Embryonic facial prominence (tissue), 1 donor: ENCODE measurements at regions not wholly inside any gene's neighbourhood (a gene's known extent, or its start where the extent isn't known, plus 50 kb on each side); places are given as distances from the start of the nearest gene placed in this dataset.
A peak's percentile ranks its signal among the peaks of the same experiment; 100 is the strongest.
"Not testable (repeated sequence)": the region's sequence is repeated elsewhere in the genome, so short reads cannot be mapped to it uniquely, and the experiment has no call there.

Source experiments
- DNase-seq: peaks from one replicate; pipeline ENCODE4 v3.0.0-alpha.2; 2016; ENCODE audit errors: extremely low spot score

DNA sequence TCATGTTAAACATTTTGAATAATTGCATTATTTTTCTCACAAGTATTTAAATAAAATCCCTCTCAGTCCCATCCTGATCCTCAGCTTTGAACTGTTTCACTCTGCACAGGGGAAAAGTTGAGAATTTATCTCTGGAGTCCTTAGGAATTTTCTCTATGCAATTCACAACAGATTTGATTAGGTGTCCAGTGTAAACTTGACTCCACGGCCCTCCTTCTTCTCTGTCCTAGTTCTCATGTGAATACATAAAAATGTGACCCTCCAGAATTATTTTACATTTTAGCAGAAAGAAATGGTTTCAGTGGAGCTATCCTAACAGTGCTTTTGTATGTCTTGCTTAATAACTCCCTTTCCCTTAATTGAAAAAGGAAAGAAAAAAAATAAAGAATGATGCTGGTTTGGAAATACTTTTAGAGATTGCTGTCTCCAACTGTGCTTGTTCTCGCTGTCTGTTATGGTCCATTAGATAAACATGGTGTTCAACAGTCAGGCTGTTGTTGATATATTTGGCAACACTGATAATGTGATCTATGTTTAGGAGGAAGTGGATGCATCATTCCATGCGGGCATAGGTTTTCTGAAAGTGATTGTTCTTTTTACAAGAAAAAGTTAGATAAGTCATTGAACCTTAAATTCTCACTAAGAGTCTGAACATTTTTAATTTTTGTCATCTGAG, 599.4 kb upstream of the CITED2 start:
- no peak for DNase-seq

DNA sequence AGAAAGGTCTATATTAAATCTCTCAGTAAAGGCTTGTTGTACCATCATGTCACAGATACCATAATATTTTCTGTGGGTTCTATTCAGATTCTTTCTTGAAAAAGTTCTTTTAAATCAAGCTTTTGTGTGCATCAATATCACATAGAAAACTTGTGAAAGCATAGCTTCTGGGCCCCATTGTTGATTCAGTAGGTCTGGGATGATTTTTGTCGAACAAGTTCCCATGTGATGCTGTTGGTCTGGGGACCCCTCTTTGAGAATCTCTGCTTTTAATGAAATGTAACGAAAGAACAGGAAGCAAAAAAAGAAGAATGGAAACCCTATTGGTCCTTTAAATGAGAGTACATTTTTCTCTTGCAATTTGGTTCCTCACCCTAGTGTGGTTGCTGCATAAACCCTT, 597.7 kb upstream of the CITED2 start:
- no peak for DNase-seq

DNA sequence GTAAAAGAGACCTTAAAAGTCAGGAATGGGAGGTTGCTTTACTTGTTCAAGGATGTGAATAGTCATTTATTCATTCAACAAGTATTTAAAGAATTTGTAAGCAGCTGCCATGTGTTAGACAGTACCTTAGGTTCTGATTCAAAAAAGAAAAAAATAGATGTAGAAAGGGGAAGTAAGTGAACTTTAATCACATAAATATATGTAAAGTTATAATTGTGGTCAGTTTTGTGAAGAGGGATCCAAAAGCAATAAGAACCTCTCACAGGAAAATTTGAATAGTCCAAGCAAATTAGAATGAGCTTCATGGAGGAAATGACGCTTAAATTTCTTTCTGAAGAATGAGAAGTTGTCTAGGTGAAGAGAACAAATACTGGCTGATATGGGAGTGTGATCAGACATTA, 596.1 kb upstream of the CITED2 start:
- no peak for DNase-seq

DNA sequence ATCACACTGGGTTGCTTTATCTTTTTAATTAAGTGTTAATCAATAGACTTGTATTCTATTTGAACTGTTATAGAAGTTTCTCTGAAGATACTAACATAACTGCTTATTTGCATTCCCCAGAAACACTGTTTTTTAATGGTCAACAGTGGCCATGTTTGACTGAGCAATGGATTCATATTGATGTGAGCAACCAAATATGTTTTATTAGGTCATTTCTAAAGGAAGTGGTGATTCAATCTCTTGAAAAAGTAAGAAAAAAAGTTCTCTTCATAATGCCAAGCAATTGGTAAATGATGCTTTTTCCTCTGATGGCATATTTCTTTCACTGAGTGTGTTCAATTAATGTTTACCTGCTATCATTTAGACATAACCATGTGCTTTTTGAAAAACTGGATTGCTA, 593.0 kb upstream of the CITED2 start:
- no peak for DNase-seq

DNA sequence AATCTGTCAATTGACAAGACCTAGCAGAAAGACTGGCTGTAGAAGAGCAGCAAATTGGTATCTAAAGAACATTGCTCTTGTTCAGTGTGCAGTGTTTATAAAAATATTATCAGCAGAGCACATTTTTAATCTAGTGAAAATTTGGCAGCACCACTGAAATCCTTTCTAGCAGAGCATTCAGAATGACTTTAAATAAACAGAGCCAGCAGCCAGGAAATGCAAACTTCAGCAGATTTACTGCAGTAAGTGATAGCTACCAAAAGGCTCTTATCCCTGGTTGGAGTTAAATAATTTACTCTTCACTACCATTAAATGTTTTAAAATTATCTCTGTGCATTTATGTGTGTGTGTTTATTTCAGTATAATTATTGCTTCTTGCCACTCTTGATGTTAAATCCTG, 590.9 kb upstream of the CITED2 start:
- DNase-seq, result no peak

DNA sequence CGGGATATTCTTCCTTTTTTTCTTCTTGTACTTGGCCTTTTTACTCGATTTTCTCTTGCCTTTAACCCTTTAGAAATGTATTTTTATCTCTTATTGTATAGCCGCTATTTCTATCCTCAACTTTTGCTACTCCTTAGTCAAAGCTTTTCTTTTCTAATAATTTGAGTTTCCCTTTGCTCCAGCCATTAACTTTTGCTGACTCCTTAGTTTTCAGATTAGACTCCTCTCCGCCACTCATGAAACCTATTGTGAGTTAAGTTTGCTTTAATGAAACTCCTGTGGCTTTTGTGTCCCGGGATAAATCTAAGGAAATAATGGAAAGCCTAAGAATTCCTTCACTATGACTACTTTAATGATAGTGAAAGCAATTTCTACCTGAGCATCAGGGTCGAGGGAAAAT, 590.3 kb upstream of the CITED2 start:
- DNase-seq, result no peak

DNA sequence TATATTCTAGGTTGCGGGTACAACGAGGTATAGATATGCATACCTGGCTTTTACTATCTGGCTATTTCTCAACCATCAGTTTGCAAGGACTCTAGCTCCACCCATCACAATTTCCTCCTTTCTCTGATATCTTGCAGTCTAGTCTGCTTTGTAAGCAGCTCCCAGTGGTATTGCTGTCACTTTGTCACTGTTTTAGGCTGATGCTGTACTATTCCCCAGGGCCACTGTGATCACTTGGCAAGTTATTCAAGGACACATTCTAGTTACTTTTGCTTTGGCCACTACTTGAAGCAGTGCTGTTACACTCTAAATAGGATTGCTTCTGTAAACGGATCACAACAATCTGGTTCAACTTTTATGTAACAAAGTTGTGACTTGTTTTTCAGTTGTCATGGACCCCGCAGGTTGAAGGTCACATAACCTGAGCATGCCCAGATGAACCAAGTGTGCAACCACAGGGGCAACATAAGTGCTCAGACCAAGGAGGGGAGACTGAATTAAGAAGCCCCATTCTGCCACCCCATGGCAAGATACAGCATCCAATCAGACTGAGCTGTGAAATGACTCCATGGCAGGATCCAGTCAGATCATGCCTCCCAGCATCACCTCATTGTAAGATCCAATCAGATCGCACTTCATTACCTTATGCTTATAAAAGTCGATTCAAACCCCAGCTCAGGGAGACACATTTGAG, 588.4 kb upstream of the CITED2 start:
- no peak for DNase-seq

DNA sequence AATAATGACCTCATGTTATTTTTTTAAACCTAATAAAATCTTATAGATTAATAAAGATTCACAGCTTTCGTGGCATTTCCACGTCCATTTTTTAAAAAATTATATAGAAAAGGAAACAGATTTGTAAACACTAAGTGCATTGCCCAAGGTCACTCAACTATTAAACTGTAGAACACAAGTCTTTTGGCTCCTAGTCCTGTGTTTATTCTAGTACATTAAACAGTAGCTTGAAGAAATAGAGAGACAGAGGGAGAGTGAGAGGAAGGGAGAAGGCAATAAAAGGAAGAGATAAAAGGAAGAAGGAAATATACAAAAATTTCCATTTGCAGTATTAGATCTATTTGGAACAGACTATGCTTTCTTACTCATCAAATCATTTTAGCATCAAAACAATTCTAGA, 586.7 kb upstream of the CITED2 start:
- DNase-seq, result no peak

DNA sequence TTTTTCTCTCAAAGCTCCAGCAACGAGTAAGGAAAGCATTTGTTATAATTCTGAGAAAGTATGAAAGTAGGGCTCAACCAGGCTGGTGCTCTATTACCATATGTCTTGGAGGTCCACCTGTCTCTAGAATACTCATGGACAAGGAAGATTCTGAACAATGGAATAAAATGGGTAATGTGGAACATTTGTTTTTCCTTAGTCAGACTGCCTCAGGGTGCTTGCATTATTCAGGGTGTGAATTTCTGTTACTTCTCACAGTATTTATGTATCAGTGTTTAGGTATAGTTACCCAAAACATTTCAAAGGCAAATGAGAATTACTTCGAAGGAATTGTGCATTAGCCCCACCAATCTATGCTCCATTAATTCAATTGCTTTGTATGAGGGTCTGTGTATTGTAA, 586.2 kb upstream of the CITED2 start:
- no peak for DNase-seq

DNA sequence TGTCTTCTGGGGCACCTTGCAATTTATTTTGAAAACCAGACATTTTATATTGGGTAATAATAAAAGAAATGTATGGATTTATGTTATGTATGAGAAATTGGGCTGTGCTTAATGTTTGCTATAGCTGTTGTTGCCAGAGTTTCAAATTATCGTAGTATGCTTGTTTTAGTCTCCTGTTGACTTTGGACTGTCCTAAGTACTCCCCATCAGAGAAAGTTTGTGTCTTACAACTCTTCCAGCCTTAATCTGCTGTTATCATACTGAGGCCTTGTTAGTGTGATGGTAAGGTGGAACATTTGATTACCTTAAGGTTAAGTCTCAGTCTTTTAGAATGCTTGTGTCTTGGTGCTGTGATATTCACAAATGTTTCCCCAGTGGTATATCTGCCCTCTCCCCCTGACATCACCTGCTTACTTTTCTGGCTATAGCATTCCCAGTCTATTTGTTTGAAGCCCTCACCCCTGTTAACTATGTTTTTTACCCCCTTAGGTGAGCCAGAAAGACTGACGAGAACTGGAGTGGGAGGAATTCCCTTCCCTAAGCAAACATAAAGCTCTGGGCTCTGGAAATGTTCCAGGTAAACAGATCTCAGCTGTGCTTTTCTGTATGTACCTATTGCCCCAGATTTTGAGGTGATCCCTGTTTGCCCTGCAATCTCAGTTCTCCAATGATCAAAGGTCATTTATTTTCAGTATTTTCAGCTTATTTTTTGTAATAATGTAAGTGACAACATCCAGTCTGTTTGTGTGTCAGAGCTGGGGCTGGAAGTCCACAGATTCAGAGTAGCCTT, 581.1 kb upstream of the CITED2 start:
- no peak for DNase-seq

DNA sequence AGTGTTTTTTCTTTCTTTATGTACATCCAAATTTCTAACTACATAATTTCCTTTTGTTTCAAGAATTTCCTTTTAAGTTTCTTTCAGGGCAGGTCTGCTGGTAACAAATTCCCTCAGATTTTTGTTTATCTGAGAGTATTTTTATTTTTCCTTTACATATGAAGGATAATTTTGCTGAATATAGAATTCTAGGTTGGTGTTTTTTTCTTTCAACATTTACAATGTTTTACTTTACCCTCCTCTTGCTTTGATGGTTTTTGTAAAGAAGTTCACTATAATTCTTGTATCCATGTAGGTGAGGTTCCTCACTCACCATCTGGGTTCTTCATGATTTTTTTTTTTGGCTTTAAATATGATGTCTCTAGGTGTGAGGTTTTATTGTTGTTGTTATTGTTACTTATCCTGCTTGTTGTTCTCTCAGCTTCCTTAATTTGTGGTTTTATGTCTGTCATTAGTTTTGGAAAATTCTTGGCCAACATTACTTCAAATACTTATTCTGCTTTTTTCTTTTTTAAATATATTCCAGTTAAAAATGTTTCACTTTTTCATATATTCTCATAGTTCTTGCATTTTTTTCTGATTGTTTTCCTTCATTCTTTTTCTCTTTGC, 580.1 kb upstream of the CITED2 start:
- DNase-seq, result no peak

DNA sequence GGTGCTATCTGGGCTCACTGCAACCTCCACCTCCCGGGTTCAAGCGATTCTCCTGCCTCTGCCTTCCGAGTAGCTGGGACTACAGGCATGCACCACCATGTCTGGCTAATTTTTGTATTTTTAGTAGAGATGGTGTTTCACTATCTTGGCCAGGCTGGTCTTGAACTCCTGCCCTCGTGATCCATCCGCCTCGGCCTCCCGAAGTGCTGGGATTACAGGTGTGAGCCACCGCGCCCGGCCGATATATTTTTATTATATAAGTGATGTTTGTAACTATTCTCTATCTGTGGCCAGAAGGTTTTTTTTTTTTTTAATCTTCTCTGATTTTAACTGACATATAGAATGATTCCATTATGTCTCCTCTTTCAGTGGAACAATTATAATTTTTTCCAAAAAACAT, 579.3 kb upstream of the CITED2 start:
- DNase-seq, result not testable (repeated sequence)

DNA sequence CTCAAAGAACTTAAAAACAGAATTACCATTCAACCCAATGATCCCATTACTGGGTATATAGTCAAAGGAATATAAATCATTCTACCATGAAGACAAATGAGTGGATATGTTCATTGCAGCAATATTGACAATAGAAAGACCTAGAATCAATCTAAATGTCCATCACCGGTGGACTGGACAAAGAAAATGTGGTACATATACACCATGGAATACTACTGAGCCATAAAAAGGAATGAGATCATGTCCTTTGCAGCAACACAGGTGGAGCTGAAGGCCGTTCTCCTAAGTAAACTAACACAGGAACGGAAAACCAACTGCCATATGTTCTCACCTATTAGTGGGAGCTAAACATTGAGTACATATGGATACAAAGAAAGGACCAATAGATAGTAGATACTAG, 576.7 kb upstream of the CITED2 start:
- no peak for DNase-seq

DNA sequence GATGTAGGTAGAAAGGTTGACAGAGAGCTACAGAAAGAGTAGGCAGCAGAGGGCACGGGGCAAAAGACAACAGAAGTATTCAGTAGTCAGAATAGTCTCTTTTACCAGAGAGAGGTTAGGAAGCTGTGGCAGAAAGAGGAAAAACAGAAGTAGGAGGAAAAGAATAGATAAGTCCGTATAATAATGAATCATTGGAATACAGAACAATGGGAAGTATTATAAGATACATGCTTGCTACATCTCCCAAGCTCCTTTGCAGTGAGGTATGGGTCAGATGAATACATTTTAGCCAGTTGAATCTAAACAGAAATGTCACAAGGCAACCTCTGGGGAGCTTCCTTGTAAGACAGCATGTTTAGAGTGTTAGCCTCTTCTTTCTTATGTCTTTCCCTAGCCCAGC, 570.5 kb upstream of the CITED2 start:
- DNase-seq, result no peak

DNA sequence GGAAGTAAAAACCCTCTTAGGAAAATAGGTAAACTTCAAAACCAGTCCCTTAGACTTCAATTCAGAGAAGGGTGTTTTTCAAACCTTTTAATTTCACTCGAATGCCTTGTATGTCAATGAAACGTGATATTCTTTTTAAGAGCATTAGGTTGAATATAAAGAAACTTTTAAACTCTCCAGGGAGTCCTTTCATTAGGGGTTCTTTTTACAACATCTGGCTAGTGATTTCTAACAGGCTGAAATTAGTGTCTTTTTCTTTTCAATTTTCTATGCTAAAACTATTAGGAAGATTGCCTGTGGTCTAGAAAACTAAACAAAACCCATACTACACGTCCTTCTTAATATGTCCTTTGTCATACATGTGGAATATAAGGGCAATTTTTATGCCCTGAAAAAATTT, 569.7 kb upstream of the CITED2 start:
- no peak for DNase-seq

DNA sequence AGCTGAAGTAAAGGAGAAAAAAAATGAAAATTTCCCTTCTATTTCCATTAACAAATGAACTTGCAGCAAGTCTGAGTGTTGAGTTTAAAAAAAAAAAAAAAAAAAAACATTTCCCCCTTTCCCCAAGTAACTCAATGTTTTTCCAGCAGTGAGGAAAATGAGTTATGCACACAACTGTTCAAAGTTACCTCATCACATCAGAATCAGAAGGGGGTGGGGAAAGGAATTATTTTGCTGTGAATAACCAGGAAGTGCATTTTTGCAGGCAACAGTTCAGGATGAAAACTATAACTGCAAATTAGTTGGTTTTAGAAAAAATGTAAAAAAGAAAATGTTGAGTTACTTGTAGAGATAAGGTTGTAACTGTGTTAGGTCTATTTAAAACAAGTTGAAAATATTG, 568.9 kb upstream of the CITED2 start:
- peak; percentile 65 for DNase-seq

DNA sequence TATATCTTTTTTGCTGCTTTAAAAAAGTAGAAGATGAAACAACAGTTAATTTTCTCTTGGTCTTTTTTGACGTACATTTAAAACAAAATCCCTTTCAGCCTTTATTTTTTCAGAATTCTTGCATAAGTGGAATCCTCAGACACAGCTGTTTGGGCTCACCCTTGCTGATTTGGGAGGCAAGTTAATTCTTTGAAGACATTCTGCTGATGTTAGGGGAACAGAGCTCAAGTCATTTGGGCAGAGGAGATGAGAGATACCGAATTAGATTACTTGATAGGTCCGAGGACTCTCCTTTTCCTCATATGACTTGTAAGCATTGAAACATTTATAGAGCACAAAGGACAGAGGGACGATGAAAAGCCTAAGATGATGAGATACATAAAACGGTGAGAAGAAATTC, 567.9 kb upstream of the CITED2 start:
- no peak for DNase-seq

DNA sequence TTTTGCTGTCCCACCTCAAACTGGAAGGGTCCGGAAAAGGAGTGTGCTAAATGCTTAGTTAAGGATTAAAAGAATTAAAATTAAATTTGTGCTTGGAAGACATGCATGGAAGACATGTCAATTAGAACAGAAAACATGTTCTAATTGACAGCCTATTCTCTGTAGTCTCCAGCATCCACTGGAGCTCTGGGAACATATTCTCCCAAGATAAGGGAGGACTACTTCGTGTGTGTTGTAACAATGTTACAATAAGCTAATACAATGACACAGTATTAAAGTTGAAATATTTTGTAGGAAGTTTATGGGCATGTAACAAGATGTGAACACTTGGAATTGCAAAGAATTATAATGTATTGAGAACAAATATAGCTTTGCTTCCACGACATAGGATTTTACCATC, 567.4 kb upstream of the CITED2 start:
- DNase-seq, result no peak

DNA sequence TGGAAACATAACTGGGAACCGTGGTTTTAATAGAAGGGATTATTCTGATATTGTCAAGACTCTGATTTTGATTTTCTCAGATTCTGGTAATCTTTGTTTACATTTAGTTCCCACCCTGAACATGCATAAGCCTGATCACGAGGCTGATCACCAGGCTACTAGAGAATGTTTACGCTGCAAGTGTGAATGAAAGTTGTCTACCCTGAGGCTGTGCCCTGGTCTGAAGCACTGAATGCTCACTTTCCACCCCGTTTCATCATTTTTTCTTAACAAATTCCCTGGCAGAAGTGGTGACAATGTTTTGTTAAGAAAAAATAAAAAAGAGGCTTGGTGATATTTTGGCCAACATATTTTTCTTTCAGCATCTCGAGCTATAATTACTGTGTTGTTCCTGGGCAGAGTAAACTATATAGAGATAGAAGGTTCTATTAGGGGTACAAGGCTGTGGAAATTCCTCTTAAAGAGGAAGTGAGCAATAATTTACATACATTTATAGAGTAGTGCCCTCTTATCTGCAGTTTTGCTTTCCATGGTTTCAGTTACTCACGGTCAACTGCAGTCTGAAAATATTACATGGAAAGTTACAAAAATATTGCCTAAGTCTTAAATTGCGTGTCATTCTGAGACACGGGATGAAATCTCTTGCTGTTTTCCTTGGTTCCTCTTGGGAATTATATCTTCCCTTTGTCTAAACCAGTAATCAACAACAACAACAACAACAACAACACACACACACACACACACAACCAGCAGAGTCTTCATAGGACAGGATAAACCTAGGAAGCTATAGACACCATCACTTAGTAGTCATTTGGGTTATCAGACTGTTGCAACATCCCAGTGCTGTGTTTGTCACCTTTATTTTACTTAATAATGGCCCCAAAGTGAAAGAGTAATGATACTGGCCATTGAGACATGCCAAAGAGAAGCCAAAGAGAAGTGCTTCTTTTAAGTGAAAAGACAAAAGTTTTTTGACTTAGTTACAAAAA, 566.6 kb upstream of the CITED2 start:
- no peak for DNase-seq

DNA sequence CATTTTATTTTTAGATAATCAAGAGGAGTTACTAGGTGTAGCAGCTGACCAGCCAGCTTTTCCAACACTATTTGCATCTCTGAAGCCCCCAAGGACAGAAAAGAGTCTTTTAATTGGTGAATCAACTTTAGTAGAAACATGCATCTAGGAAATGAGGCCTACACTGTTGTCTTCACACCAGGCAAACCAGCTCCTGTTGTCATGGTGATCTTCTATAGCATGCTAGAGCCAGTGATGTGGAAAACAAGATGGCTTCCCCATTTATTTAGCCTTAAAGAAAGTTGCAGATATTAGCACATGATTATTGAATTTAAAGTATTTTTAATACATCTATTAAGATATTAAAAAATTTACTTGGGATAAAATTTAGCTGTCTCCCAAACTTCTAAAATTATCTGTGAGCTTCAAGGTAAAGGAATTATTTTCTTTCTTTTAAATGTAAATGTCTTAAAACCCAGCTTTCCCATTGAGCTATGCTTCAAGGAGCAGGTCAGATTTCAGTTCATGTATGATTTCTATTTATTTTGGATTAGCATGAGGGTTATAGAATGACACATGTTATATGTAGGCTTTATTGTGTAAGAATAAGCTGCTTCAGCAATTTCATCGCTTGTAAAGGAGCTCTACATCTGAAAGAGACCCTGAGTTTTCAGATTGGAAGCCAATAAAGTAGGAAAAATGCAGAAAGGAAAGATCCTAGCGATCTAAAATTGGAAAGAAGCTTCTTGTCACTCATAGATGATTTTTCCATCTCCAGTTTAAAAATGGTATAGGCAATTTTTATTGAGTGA, 564.9 kb upstream of the CITED2 start:
- DNase-seq, result no peak

DNA sequence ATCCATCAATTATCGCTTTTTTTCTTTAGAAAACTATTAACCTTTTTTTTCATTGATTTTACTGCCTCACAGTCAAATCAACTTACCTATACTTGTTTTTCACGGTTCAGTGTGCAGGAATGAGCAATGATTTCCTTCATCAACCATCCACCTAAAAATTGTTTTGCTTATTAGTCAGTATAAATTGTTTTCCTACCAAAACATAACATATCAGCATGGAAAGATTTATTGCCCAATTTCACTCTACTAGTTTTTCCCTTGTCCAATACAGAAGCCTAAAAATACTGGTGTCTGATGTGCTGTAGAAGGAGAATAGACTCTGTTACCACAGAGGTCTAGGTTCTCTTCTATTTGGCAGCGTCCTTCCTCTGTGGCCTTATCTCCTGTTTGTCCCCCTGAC, 558.2 kb upstream of the CITED2 start:
- no peak for DNase-seq
